K562 (cell line): ENCODE measurements at regions not wholly inside any gene's neighbourhood (a gene's known extent, or its start where the extent isn't known, plus 50 kb on each side); places are given as distances from the start of the nearest gene placed in this dataset.

Experiments
- ATAC-seq: fragments of 200-7000 bp; cut with Tn5 transposase; 3 replicates; pipeline ENCODE4 v1.9.1; 2020; ENCODE audit warnings: moderate library complexity
- BruUV-seq: library from RNA; stranded (reverse); fragments of 400-500 nt; replicated peaks from 2 replicates; lab custom pipeline; 2021; lab: Mats Ljungman, UMichigan
- CTCF ChIA-PET: fragments of 300-600 bp; formaldehyde crosslinking; extraction: SDS; loops from one replicate; lab custom pipeline; 2021; ENCODE audit warnings: low intra/inter-chr PET ratio; lab: Yijun Ruan, JAX
- POLR2A ChIA-PET: fragments of 300-600, 350-650 bp; sonication (Branson Sonifier 250); formaldehyde crosslinking; extraction: SDS; loops from one replicate; lab custom pipeline; 2021; ENCODE audit warnings: antibody characterized with exemption, inconsistent platforms; lab: Yijun Ruan, JAX
- DNase-seq, 4 experiments: peaks; one replicate each; pipeline versions ENCODE4 v3.0.0 to v3.0.0-alpha.2; 2011 to 2018; ENCODE audit warnings: low spot score in 3 of 4, mixed read lengths in 3 of 4; ENCODE audit errors: extremely low read depth in 1 of 4
- FAIRE-seq: peaks from 2 replicates; lab custom pipeline; 2011; peaks lifted over from hg19 to GRCh38; lab: Jason Lieb, UNC
- H2AFZ ChIP-seq: 2 replicates; pipeline ENCODE4 v1.6.0; 2011; ENCODE audit warnings: low read depth, low read length, control low read depth, inconsistent platforms
- H3K27ac ChIP-seq: fragments of 200-600 bp; 3 replicates; pipeline ENCODE4 v1.8.0; 2011; ENCODE audit warnings: low read depth, mild to moderate bottlenecking, control low read depth, inconsistent platforms, low read length, moderate library complexity, mixed read lengths; ENCODE audit errors: extremely low read depth
- H3K27me3 ChIP-seq, 2 experiments: fragments of 300-600 bp in 1 of 2; 2 replicates in 1 of 2; 3 replicates in 1 of 2; pipeline versions ENCODE4 v1.6.0 to v1.8.0; 2011; ENCODE audit warnings: inconsistent platforms in 2 of 2, low read length in 2 of 2, mild to moderate bottlenecking in 1 of 2, mixed read lengths in 1 of 2, moderate library complexity in 1 of 2; ENCODE audit not compliant: control insufficient read depth in 2 of 2, insufficient read depth in 2 of 2
- H3K36me3 ChIP-seq: fragments of 300-600 bp; 3 replicates; pipeline ENCODE4 v1.8.0; 2011; ENCODE audit warnings: mild to moderate bottlenecking, low read length, inconsistent platforms; ENCODE audit not compliant: control insufficient read depth, insufficient read depth
- H3K4me1 ChIP-seq, 2 experiments: fragments of 200-600 bp in 1 of 2; replicated peaks in 1 of 2; 2 replicates in 1 of 2; 3 replicates in 1 of 2; pipeline versions ENCODE4 v1.5.1 to v1.8.0; 2011; ENCODE audit warnings: inconsistent platforms in 2 of 2, low read length in 2 of 2, mild to moderate bottlenecking in 1 of 2, mixed read lengths in 1 of 2, moderate library complexity in 1 of 2; ENCODE audit not compliant: control insufficient read depth in 2 of 2, insufficient read depth in 2 of 2
- H3K4me2 ChIP-seq: 2 replicates; pipeline ENCODE4 v1.6.1; 2011; ENCODE audit warnings: low read length, control low read depth, inconsistent platforms, mixed read lengths; ENCODE audit not compliant: insufficient read depth
- H3K4me3 ChIP-seq: fragments of 200-600 bp; sonication (generic), shearing (Covaris generic); 2 replicates; pipeline ENCODE4 v1.5.1; 2016; ENCODE audit warnings: control low read depth, inconsistent platforms
- H3K79me2 ChIP-seq: fragments of 200-600 bp; 3 replicates; pipeline ENCODE4 v1.8.0; 2011; ENCODE audit warnings: low read length, inconsistent platforms; ENCODE audit not compliant: control insufficient read depth, insufficient read depth
- H3K9ac ChIP-seq, 2 experiments: 2 replicates each; pipeline versions ENCODE4 v1.6.0 to v1.6.1; 2011; ENCODE audit warnings: low read depth in 2 of 2, low read length in 2 of 2, control low read depth in 1 of 2, inconsistent platforms in 1 of 2, mild to moderate bottlenecking in 1 of 2, mixed read lengths in 1 of 2; ENCODE audit not compliant: insufficient read depth in 1 of 2
- H3K9me1 ChIP-seq: one replicate; pipeline ENCODE4 v1.6.0; 2011; ENCODE audit warnings: inconsistent platforms, mild to moderate bottlenecking, low read length, moderate library complexity; ENCODE audit not compliant: control insufficient read depth, insufficient read depth
- H3K9me3 ChIP-seq: replicated peaks from 2 replicates; pipeline ENCODE4 v1.5.1; 2011; ENCODE audit warnings: low read depth, low read length, inconsistent platforms; ENCODE audit not compliant: control insufficient read depth, insufficient read depth
- H4K20me1 ChIP-seq: replicated peaks from 2 replicates; pipeline ENCODE4 v1.6.1; 2011; ENCODE audit warnings: low read length, inconsistent platforms, mixed read lengths; ENCODE audit not compliant: control insufficient read depth, insufficient read depth
- BACH1 ChIP-seq: fragments of 200-800 bp; sonication (Bioruptor generic); IDR thresholded peaks from 2 replicates; pipeline ENCODE4 v1.6.1; 2016; ENCODE audit warnings: missing genetic modification characterization, missing compliant biosample characterization
- BCL6 ChIP-seq: fragments of 250-450 bp; sonication (Bioruptor Pico); IDR thresholded peaks from 2 replicates; pipeline ENCODE4 v1.4.0; 2020
- ELF2 ChIP-seq: fragments of 250-450 bp; sonication (Bioruptor Pico); IDR thresholded peaks from 2 replicates; pipeline ENCODE4 v1.5.0; 2021; ENCODE audit warnings: mild to moderate bottlenecking
- GABPA ChIP-seq: fragments of 200-800 bp; sonication (Bioruptor generic); conservative IDR thresholded peaks from 2 replicates; pipeline ENCODE4 v1.6.1; 2016; ENCODE audit warnings: low read depth, missing genetic modification characterization, missing compliant biosample characterization
- GATAD2A ChIP-seq: fragments of 450-650 bp; IDR thresholded peaks from 2 replicates; pipeline ENCODE4 v1.6.1; 2017
- MAFF ChIP-seq: IDR thresholded peaks from 2 replicates; pipeline ENCODE4 v1.6.1; 2012; ENCODE audit warnings: low read length, improper control_type of control experiment
- NCOA4 ChIP-seq: fragments of 450-650 bp; IDR thresholded peaks from 2 replicates; pipeline ENCODE4 v1.6.1; 2018; ENCODE audit warnings: mild to moderate bottlenecking; ENCODE audit not compliant: partially characterized antibody
- PHTF2 ChIP-seq: fragments of 250-450 bp; sonication (Bioruptor Pico); IDR thresholded peaks from 2 replicates; pipeline ENCODE4 v1.5.0; 2021; ENCODE audit warnings: mild to moderate bottlenecking
- RCOR1 ChIP-seq, 2 experiments: IDR thresholded peaks; 2 replicates each; pipeline ENCODE4 v1.6.1; 2012; ENCODE audit warnings: low read depth in 2 of 2, low read length in 2 of 2, borderline replicate concordance in 1 of 2, improper control_type of control experiment in 1 of 2
- SMC3 ChIP-seq: conservative IDR thresholded peaks from 2 replicates; pipeline ENCODE4 v1.6.1; 2011; ENCODE audit warnings: low read depth, low read length, improper control_type of control experiment; ENCODE audit not compliant: insufficient read depth
- XRCC3 ChIP-seq: fragments of 450-650 bp; IDR thresholded peaks from 2 replicates; pipeline ENCODE4 v1.6.1; 2017; ENCODE audit warnings: mild to moderate bottlenecking, moderate library complexity
- ZNF165 ChIP-seq: fragments of 250-450 bp; sonication (Bioruptor Pico); IDR thresholded peaks from 2 replicates; pipeline ENCODE4 v1.4.0; 2020; ENCODE audit warnings: borderline replicate concordance
- ZNF212 ChIP-seq: fragments of 450-650 bp; formaldehyde crosslinking; IDR thresholded peaks from 2 replicates; pipeline ENCODE4 v1.4.0; 2020; ENCODE audit warnings: mild to moderate bottlenecking
- ZNF764 ChIP-seq: fragments of 250-450 bp; sonication (Bioruptor Pico); IDR thresholded peaks from 2 replicates; pipeline ENCODE4 v1.4.0; 2020; ENCODE audit warnings: low read depth, mild to moderate bottlenecking, moderate library complexity
- in situ Hi-C: fragments of 300-500 bp; cut with MboI; formaldehyde crosslinking; loops from 4 replicates; pipeline ENCODE4 v1.15.0; 2018; ENCODE audit warnings: inconsistent platforms, mixed read lengths
- intact Hi-C: fragments of 100-400 bp; cut with micrococcal nuclease; formaldehyde crosslinking; loops from 2 replicates; pipeline ENCODE4 v1.14.2; 2022
- TF ChIP-seq, protein P1 (sequence below): IDR thresholded peaks from 3 replicates; pipeline ENCODE4 v1.6.1; 2011; ENCODE audit warnings: borderline replicate concordance, mild to moderate bottlenecking, moderate library complexity; ENCODE audit not compliant: insufficient read length; ENCODE audit errors: extremely low read depth
- TF ChIP-seq, protein P2 (sequence below): fragments of 450-650 bp; formaldehyde crosslinking; conservative IDR thresholded peaks from 2 replicates; pipeline ENCODE4 v1.4.0; 2022; ENCODE audit warnings: mild to moderate bottlenecking, missing genetic modification characterization
- TF ChIP-seq, protein P3 (sequence below): fragments of 250-450 bp; sonication (Bioruptor Pico); IDR thresholded peaks from 2 replicates; pipeline ENCODE4 v1.8.0; 2021; ENCODE audit warnings: mild to moderate bottlenecking, moderate library complexity

DNA sequence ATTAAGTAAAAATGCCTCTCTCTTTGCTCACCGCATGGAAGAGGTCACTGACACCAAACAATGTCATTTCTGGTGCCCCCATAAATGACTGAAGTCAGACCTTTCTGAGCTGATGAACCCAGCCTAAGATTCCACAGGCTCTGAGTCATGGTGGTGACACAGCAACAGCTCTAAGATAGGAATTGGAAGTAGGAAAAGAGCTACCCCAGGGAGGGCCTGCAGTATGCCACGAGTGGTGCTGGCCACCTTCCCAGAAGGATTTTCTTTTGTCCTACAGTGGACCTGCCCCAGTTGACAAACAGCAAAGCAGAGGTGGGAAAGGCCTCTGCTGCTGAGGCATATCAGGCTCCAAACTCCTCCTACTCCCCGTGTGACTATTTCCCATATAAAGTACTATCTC, 208.1 kb downstream of the MINAR1 start (continued):
- TF ChIP-seq, protein P1, sequence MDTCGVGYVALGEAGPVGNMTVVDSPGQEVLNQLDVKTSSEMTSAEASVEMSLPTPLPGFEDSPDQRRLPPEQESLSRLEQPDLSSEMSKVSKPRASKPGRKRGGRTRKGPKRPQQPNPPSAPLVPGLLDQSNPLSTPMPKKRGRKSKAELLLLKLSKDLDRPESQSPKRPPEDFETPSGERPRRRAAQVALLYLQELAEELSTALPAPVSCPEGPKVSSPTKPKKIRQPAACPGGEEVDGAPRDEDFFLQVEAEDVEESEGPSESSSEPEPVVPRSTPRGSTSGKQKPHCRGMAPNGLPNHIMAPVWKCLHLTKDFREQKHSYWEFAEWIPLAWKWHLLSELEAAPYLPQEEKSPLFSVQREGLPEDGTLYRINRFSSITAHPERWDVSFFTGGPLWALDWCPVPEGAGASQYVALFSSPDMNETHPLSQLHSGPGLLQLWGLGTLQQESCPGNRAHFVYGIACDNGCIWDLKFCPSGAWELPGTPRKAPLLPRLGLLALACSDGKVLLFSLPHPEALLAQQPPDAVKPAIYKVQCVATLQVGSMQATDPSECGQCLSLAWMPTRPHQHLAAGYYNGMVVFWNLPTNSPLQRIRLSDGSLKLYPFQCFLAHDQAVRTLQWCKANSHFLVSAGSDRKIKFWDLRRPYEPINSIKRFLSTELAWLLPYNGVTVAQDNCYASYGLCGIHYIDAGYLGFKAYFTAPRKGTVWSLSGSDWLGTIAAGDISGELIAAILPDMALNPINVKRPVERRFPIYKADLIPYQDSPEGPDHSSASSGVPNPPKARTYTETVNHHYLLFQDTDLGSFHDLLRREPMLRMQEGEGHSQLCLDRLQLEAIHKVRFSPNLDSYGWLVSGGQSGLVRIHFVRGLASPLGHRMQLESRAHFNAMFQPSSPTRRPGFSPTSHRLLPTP = no peak
- TF ChIP-seq ZNF764 (CRISPR knock-in tag) (no peak), SMC3 (no peak), BCL6 (CRISPR knock-in tag) (no peak), BACH1 (tag) (no peak), ZNF212 (CRISPR knock-in tag) (no peak), XRCC3 (no peak), MAFF (no peak), RCOR1 (IDR thresholded peaks at IDR 0.05; ENCODE audit: borderline replicate concordance in 1 of 2, low read depth in 2 of 2, low read length in 2 of 2) (no peak), ELF2 (no peak)

DNA sequence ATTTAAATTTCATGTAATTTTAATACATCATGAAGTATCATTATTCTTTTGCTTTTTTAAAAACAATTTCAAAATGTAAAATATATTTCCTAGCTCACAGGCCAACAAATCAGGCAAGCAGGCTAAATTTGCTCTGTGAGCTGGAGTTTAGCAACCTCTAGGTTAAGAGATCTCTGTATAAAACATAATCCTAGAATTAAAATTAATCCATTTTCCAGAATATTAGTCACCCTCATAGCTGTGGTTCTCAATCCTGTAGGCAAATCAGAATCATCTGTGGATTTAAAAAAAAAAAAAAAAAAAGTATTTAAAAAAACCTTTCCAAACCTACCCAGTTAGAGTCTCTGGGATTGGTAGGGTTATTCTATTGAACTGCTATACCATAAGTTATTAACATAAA, 209.7 kb downstream of the MINAR1 start:
- Histone ChIP-seq H3K27me3 (peaks cover 0 to 4% of the 10 kb centered on the region in 2 experiments; a peak in 2 of 5 replicates), H3K9me1 (no peaks in the 10 kb centered on the region), H3K79me2 (no peaks in the 10 kb centered on the region), H3K27ac (no peak overlapping the region), H3K4me2 (no peak overlapping the region), H2AFZ (no peak overlapping the region), H3K9me3 (no peaks in the 10 kb centered on the region), H3K4me1 (no peaks in the 10 kb centered on the region), H4K20me1 (no peaks in the 10 kb centered on the region), H3K4me3 (no peak overlapping the region), H3K9ac (no peak overlapping the region), H3K36me3 (no peaks in the 10 kb centered on the region)
- CTCF ChIA-PET = no interaction called here
- POLR2A ChIA-PET = interaction anchor here (0.6 to 0.7 kb wide), 2 partner anchors 18 to 282 kb away, joined by 3 read pairs; no protein-coding TSS in a partner anchor
- no peak for DNase-seq
- ATAC-seq = no peak
- in situ Hi-C loops = no loop called here
- no TSS peak for BruUV-seq
- intact Hi-C loops = no loop called here
- FAIRE-seq = no peak
- TF ChIP-seq, protein P2, sequence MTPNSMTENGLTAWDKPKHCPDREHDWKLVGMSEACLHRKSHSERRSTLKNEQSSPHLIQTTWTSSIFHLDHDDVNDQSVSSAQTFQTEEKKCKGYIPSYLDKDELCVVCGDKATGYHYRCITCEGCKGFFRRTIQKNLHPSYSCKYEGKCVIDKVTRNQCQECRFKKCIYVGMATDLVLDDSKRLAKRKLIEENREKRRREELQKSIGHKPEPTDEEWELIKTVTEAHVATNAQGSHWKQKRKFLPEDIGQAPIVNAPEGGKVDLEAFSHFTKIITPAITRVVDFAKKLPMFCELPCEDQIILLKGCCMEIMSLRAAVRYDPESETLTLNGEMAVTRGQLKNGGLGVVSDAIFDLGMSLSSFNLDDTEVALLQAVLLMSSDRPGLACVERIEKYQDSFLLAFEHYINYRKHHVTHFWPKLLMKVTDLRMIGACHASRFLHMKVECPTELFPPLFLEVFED (CRISPR knock-in tag) = no peak
- TF ChIP-seq NCOA4 = no peak
- TF ChIP-seq, protein P3, sequence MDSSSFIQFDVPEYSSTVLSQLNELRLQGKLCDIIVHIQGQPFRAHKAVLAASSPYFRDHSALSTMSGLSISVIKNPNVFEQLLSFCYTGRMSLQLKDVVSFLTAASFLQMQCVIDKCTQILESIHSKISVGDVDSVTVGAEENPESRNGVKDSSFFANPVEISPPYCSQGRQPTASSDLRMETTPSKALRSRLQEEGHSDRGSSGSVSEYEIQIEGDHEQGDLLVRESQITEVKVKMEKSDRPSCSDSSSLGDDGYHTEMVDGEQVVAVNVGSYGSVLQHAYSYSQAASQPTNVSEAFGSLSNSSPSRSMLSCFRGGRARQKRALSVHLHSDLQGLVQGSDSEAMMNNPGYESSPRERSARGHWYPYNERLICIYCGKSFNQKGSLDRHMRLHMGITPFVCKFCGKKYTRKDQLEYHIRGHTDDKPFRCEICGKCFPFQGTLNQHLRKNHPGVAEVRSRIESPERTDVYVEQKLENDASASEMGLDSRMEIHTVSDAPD (CRISPR knock-in tag) = no peak
- TF ChIP-seq ZNF165 (CRISPR knock-in tag) = no peak
- no peak for TF ChIP-seq GATAD2A
- no peak for TF ChIP-seq GABPA (tag)
- TF ChIP-seq PHTF2 = no peak
